ENCODE measurements at regions not wholly inside any gene's neighbourhood (a gene's known extent, or its start where the extent isn't known, plus 50 kb on each side); places are given as distances from the start of the nearest gene placed in this dataset.

DNA sequence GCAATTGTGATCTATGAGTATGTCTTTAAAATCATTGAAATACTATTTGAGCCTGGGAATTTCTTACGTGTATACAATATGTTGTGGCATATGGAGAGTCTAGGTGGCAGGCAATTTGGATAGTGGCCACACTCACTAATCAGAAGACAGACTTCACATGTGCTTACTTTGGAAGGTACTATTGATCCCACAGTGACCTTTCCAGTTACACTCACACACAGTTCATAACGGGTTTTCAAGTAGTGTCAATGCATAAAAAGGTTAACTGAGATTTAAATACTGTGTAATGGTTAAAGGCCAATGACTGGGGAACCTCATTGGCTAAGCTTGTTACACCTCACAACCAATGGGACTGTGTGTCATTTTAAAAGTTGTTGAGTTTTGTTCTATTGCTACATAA lies 783.2 kb downstream of the RPA4 start:
- intact Hi-C loops (cut with micrococcal nuclease), result no loop called here
- H3K36me3 Mint-ChIP-seq, result no peaks in the 10 kb centered on the region
- no peak for DNase-seq
- H3K9me3 ChIP-seq (ENCODE audit: control insufficient read depth, insufficient read depth, low read length), result no peaks in the 10 kb centered on the region
- peaks cover 0 to 11% of the 10 kb centered on the region in 2 donors for H3K27me3 Mint-ChIP-seq (ENCODE audit: low read depth in 2 of 2)
- H3K4me3 ChIP-seq (ENCODE audit: low read length), result no peak overlapping the region
- no peaks in the 10 kb centered on the region for H3K4me1 ChIP-seq (ENCODE audit: control insufficient read depth, insufficient read depth, low read length)
- H3K9me3 Mint-ChIP-seq, result no peaks in the 10 kb centered on the region
- no peaks in the 10 kb centered on the region for H3K4me1 Mint-ChIP-seq
- ATAC-seq, result no peak
- H3K27me3 ChIP-seq (ENCODE audit: control insufficient read depth, insufficient read depth, low read length), result no peaks in the 10 kb centered on the region
- TF ChIP-seq, protein P1, sequence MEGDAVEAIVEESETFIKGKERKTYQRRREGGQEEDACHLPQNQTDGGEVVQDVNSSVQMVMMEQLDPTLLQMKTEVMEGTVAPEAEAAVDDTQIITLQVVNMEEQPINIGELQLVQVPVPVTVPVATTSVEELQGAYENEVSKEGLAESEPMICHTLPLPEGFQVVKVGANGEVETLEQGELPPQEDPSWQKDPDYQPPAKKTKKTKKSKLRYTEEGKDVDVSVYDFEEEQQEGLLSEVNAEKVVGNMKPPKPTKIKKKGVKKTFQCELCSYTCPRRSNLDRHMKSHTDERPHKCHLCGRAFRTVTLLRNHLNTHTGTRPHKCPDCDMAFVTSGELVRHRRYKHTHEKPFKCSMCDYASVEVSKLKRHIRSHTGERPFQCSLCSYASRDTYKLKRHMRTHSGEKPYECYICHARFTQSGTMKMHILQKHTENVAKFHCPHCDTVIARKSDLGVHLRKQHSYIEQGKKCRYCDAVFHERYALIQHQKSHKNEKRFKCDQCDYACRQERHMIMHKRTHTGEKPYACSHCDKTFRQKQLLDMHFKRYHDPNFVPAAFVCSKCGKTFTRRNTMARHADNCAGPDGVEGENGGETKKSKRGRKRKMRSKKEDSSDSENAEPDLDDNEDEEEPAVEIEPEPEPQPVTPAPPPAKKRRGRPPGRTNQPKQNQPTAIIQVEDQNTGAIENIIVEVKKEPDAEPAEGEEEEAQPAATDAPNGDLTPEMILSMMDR (IDR thresholded peaks at IDR 0.05), result no peak
- H3K27ac ChIP-seq (ENCODE audit: low read length), result no peak overlapping the region
- 100% methylated on average over 1 of the region's 2 CpGs for WGBS (ENCODE audit: insufficient coverage)
- H3K4me3 Mint-ChIP-seq, result no peak overlapping the region
- no peaks in the 10 kb centered on the region for H3K36me3 ChIP-seq (ENCODE audit: control insufficient read depth, insufficient read depth, low read length)
- H3K27ac Mint-ChIP-seq, result no peak overlapping the region

DNA sequence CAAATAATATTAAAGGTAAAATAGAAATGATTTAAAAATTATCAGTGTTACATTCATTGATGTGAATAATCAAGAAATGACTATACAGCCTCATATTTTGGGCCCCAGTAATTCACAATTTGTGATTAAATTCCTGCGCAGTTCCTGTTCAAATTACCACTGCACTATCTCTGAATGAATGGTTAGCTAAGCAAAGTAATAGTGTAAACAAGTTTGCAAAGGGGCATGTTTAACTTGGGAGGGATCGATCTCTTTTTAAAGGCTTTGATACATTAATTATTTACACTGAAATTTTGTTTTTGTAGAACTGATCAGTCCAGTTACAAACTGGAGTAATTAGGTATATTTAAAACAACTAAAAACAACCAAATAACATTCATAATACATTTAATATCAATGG lies 784.4 kb downstream of the RPA4 start:
- H3K27me3 Mint-ChIP-seq (ENCODE audit: low read depth in 2 of 2), result peaks cover 0 to 11% of the 10 kb centered on the region in 2 donors
- no peak overlapping the region for H3K27ac Mint-ChIP-seq
- no CpG with 5 or more reads among the region's 2 CpGs for WGBS (ENCODE audit: insufficient coverage)
- H3K9me3 ChIP-seq (ENCODE audit: control insufficient read depth, insufficient read depth, low read length), result no peaks in the 10 kb centered on the region
- no peak for DNase-seq
- TF ChIP-seq, protein P1 (IDR thresholded peaks at IDR 0.05), result no peak
- no peaks in the 10 kb centered on the region for H3K27me3 ChIP-seq (ENCODE audit: control insufficient read depth, insufficient read depth, low read length)
- intact Hi-C loops (cut with micrococcal nuclease), result no loop called here
- no peak overlapping the region for H3K4me3 Mint-ChIP-seq
- H3K4me1 ChIP-seq (ENCODE audit: control insufficient read depth, insufficient read depth, low read length), result no peaks in the 10 kb centered on the region
- H3K4me3 ChIP-seq (ENCODE audit: low read length), result no peak overlapping the region
- no peaks in the 10 kb centered on the region for H3K36me3 Mint-ChIP-seq
- no peak overlapping the region for H3K27ac ChIP-seq (ENCODE audit: low read length)
- no peaks in the 10 kb centered on the region for H3K9me3 Mint-ChIP-seq
- no peaks in the 10 kb centered on the region for H3K4me1 Mint-ChIP-seq
- ATAC-seq, result no peak
- no peaks in the 10 kb centered on the region for H3K36me3 ChIP-seq (ENCODE audit: control insufficient read depth, insufficient read depth, low read length)

DNA sequence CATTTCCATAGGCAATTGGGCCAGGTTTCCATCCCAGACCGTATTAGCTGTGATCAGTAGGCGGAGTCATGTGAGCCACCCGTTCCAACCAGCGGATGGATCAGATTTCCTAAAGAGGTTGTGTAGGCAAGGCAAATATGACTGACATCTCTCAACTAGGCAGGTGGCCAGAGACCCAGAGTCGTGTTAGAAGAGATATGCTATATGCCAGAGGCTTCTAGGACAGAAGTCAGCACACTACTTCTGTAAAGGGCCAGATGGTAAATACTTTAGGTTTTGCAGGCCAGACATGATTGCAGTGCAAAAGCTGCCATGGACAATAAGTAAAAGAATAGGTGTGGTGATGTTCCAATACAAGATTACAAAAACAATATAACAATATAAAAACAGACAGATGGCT lies 788.4 kb downstream of the RPA4 start:
- no peak overlapping the region for H3K27ac Mint-ChIP-seq
- no peaks in the 10 kb centered on the region for H3K27me3 Mint-ChIP-seq (ENCODE audit: low read depth in 2 of 2)
- ATAC-seq (no peak), DNase-seq (no peak)
- no peaks in the 10 kb centered on the region for H3K36me3 ChIP-seq (ENCODE audit: control insufficient read depth, insufficient read depth, low read length)
- H3K36me3 Mint-ChIP-seq, result no peaks in the 10 kb centered on the region
- no peaks in the 10 kb centered on the region for H3K4me1 Mint-ChIP-seq
- 89% methylated on average over 5 of the region's 5 CpGs for WGBS (ENCODE audit: insufficient coverage)
- no peak overlapping the region for H3K27ac ChIP-seq (ENCODE audit: low read length)
- H3K9me3 ChIP-seq (ENCODE audit: control insufficient read depth, insufficient read depth, low read length), result no peaks in the 10 kb centered on the region
- intact Hi-C loops (cut with micrococcal nuclease), result no loop called here
- H3K27me3 ChIP-seq (ENCODE audit: control insufficient read depth, insufficient read depth, low read length), result no peaks in the 10 kb centered on the region
- H3K4me1 ChIP-seq (ENCODE audit: control insufficient read depth, insufficient read depth, low read length), result no peaks in the 10 kb centered on the region
- TF ChIP-seq, protein P1 (IDR thresholded peaks at IDR 0.05), result no peak
- no peaks in the 10 kb centered on the region for H3K9me3 Mint-ChIP-seq
- H3K4me3 Mint-ChIP-seq, result no peak overlapping the region
- no peak overlapping the region for H3K4me3 ChIP-seq (ENCODE audit: low read length)

DNA sequence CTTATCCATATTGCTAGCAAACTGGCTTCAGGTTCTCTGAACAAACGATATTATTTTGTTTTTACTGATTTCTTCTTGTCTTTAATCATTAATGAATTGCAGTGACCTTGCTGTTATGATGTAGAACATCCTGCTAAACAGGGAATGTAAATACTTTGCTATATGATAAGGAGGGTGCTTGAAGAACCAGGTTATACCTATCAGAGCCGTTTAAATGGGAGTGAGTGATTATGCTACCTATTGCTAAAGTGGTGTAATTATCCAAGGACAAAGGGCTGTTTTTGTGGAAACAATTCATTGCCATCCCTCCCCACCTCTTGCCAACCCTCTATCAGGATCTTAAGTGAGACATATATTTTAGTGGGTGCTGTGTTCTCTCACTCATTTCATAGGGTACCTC lies 788.9 kb downstream of the RPA4 start:
- no peak overlapping the region for H3K4me3 Mint-ChIP-seq
- no peaks in the 10 kb centered on the region for H3K36me3 Mint-ChIP-seq
- intact Hi-C loops (cut with micrococcal nuclease), result no loop called here
- Histone ChIP-seq H3K27ac (ENCODE audit: low read length) (no peak overlapping the region), H3K4me3 (ENCODE audit: low read length) (no peak overlapping the region), H3K27me3 (ENCODE audit: control insufficient read depth, insufficient read depth, low read length) (no peaks in the 10 kb centered on the region), H3K4me1 (ENCODE audit: control insufficient read depth, insufficient read depth, low read length) (no peaks in the 10 kb centered on the region), H3K9me3 (ENCODE audit: control insufficient read depth, insufficient read depth, low read length) (no peaks in the 10 kb centered on the region), H3K36me3 (ENCODE audit: control insufficient read depth, insufficient read depth, low read length) (no peaks in the 10 kb centered on the region)
- WGBS (ENCODE audit: insufficient coverage), result no CpG with 5 or more reads among the region's 2 CpGs
- H3K4me1 Mint-ChIP-seq, result no peaks in the 10 kb centered on the region
- DNase-seq, result no peak
- ATAC-seq, result no peak
- no peaks in the 10 kb centered on the region for H3K9me3 Mint-ChIP-seq
- TF ChIP-seq, protein P1 (IDR thresholded peaks at IDR 0.05), result no peak
- H3K27me3 Mint-ChIP-seq (ENCODE audit: low read depth in 2 of 2), result peaks cover 0 to under 1% of the 10 kb centered on the region in 2 donors
- no peak overlapping the region for H3K27ac Mint-ChIP-seq

All from natural killer cell (primary cell).